NAMALWA (cell line): ENCODE measurements at regions not wholly inside any gene's neighbourhood (a gene's known extent, or its start where the extent isn't known, plus 50 kb on each side); places are given as distances from the start of the nearest gene placed in this dataset.

Experiments used
- DNase-seq: peaks from one replicate; pipeline ENCODE4 v3.0.0-alpha.2; 2015; ENCODE audit warnings: low spot score

DNA sequence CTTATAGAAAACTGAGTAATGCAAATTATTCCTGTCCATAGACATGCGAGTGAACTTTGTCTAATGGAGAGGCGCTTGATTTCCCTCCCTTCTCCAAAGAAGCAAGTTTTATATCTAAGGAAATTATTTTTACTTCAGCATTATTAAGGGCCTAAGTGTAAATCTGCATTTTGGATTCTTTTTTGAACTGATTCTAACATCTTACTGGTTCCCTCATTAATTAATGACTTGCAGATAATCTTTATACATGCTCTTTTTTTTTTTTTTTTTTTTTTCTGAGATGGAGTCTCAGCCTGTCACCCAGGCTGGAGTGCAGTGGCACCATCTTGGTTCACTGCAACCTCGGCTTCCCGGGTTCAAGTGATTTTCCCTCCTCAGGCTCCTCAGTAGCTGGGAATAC lies 209.5 kb downstream of the TLE4 start:
- DNase-seq, result no peak

DNA sequence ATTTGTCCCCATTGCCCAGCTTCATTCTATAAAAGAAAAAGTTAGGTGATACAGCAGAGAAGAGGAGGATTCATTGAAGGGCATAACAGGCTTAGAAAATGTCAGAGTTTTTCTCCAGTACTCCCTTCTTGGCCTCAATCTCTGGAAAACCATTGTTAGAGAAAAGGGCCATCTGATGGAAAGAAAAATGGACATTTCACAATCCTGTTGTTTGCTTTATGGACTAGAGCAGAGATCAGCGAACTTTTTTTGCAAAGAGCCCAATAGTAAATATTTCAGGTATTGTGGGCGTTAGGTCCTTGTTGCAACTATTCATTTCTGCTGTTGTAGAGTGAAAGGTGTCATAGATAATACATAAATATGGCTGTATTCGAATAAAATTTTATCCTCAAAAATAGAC lies 208.8 kb downstream of the TLE4 start:
- DNase-seq, result no peak

DNA sequence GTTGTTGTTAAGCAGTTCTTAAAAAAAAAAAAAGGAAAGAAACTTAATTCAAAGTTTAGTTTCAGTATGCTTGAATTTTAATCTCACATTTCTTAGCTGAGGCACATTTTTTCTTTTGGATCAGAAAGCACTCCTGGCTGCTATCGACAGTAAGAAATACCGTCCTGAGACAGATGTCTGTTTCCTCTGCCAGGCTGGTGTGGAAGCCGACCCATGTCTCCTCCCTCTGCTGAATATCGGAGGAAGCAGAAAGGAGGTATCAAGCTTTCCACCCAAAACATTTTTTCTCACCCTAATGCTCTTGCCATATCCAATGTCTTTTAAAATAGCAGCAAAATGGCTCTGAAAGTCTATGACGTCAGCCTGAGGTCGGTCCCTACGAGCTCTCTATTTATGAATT lies 208.1 kb downstream of the TLE4 start:
- no peak for DNase-seq

DNA sequence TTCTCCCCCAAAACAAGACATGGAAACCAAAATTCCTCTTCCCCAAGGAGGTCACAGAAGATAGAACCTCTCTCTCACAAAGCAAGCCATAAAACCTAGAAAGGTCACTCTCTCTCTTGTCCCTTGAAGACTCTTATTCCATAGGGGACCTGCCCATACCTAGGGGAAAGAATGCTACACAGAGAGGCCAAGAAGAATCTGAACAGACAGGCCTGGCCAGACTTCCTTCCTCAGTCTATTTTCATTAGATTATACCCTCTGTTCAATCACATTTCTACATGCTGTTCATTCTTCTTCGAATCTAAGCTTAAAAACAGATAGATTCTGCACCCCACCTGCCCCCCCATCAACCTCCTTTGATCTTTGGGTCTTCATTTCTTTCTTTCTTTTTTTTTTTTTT lies 206.8 kb downstream of the TLE4 start:
- no peak for DNase-seq

DNA sequence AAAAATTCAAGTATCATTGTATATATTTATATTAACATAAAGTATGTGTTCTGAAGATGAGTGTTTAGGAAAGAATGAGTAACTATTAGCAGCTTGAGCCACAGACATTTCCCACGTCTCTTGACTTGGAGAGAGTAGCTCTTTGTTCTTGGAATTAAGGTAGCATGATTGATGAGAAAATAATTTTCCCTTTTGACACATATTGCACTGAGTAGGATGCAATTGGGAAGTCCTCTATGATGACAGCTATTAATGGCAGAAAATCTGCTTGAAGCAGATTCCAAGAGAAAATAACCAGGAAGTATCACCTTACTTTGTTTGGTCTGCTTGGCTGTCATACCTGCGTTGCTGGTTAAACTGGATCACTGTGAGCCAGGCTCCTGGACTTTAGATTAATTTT lies 204.8 kb downstream of the TLE4 start:
- no peak for DNase-seq
